HG03135 (cell line): ENCODE measurements at regions not wholly inside any gene's neighbourhood (a gene's known extent, or its start where the extent isn't known, plus 50 kb on each side); places are given as distances from the start of the nearest gene placed in this dataset.

ENCODE experiments used
- ATAC-seq: cut with Tn5 transposase; IDR thresholded peaks from one replicate; pipeline ENCODE4 v1.9.1; 2021; ENCODE audit warnings: mild to moderate bottlenecking, moderate library complexity; ENCODE audit not compliant: unreplicated experiment

- no peak for ATAC-seq
Observed at GRCh38 chr20:12020846-12021245, 103.2 kb downstream of the BTBD3 start.

GRCh38 chr20:12022126-12022525 lies 104.4 kb downstream of the BTBD3 start:
- ATAC-seq: no peak

GRCh38 chr20:12023194-12023795 lies 105.6 kb downstream of the BTBD3 start:
- no peak for ATAC-seq

- no peak for ATAC-seq
Observed at GRCh38 chr20:12028771-12029170, 111.1 kb downstream of the BTBD3 start.

- ATAC-seq: no peak
Observed at GRCh38 chr20:12030470-12030869, 112.8 kb downstream of the BTBD3 start.

GRCh38 chr20:12036142-12036541 lies 118.4 kb downstream of the BTBD3 start:
- no peak for ATAC-seq

- no peak for ATAC-seq
Observed at GRCh38 chr20:12037521-12037920, 119.8 kb downstream of the BTBD3 start.

GRCh38 chr20:12040261-12040660 lies 122.6 kb downstream of the BTBD3 start:
- ATAC-seq: no peak

- no peak for ATAC-seq
Observed at GRCh38 chr20:12044969-12045368, 127.3 kb downstream of the BTBD3 start.

- ATAC-seq: no peak
Observed at GRCh38 chr20:12047838-12048432, 130.2 kb downstream of the BTBD3 start.

GRCh38 chr20:12049125-12049524 lies 131.4 kb downstream of the BTBD3 start:
- no peak for ATAC-seq

- no peak for ATAC-seq
Observed at GRCh38 chr20:12051206-12052163, 133.8 kb downstream of the BTBD3 start.

- no peak for ATAC-seq
Observed at GRCh38 chr20:12053353-12053752, 135.7 kb downstream of the BTBD3 start.

- ATAC-seq: no peak
Observed at GRCh38 chr20:12054556-12054955, 136.9 kb downstream of the BTBD3 start.

- ATAC-seq: no peak
Observed at GRCh38 chr20:12055161-12055560, 137.5 kb downstream of the BTBD3 start.

GRCh38 chr20:12056839-12057238 lies 139.1 kb downstream of the BTBD3 start:
- ATAC-seq: no peak

- ATAC-seq: no peak
Observed at GRCh38 chr20:12057778-12058177, 140.1 kb downstream of the BTBD3 start.

- no peak for ATAC-seq
Observed at GRCh38 chr20:12058216-12058615, 140.5 kb downstream of the BTBD3 start.

- no peak for ATAC-seq
Observed at GRCh38 chr20:12061466-12061865, 143.8 kb downstream of the BTBD3 start.

GRCh38 chr20:12063106-12063684 lies 145.5 kb downstream of the BTBD3 start:
- no peak for ATAC-seq

GRCh38 chr20:12064540-12064939 lies 146.8 kb downstream of the BTBD3 start:
- ATAC-seq: no peak
